ENCODE measurements at regions not wholly inside any gene's neighbourhood (a gene's known extent, or its start where the extent isn't known, plus 50 kb on each side); places are given as distances from the start of the nearest gene placed in this dataset.

DNA sequence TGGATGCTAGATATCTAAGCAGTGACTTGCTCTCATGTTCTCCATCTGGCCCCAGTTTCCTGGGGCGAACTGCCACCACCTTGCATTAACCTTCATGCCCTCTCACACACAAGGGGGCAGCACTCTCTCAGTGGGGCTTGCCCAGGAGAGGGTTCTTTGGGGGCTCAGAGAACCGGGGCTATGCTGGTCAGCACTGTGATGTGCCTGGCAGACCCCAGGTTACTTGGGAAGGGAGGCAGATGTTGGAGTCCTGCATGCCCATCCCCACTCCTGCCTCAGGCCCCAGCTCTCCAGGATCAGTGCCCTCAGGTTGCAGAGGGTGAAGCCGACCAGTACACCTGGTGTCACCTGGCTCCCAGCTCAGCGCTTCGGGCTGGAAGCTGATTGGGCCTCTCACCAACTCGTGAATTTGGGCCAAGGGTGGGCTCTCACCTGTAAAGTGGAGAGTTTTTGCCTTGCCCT lies 396.2 kb upstream of the HS6ST1 start:
- no peak for DNase-seq

DNA sequence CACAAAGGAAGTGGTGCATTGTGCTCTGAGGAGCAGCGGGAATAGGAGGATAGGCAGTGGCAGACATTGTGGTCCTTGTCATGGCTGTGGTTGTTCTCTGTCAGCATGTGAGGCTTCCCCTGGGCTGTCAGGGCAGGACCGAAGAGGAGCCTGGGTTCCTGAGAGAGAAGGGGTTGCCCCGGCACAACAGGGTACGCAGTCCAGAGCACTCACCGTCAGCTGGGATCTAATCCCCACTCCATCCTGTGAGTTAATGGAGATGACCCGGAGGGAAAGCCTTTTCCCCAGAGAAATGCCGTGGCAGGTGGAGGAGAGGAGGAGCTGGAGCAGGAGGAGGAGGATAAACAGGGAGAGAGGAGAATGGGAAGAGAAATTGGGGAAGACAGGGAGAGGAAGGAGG lies 396.7 kb upstream of the HS6ST1 start:
- DNase-seq, result no peak

DNA sequence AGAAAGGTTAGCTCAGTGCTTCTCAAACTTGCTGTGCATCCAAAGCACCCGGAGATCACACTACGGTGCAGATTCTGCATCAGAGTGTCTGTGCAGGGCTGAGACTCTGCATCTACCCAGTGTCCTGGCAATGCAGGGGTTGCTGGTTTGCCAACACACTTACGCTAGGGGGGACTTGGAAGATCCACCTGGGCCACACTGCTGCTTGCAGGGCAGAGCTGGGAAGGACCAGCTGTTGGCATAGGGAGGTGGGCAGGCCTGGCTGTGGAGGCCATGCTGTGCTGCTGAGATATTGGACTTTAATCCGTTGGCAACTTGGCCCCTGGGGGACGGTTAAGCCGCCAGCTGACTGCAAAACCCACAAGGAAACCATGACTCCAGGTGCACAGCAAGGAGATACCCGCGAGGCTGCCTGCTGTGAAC lies 397.6 kb upstream of the HS6ST1 start:
- DNase-seq, result no peak

DNA sequence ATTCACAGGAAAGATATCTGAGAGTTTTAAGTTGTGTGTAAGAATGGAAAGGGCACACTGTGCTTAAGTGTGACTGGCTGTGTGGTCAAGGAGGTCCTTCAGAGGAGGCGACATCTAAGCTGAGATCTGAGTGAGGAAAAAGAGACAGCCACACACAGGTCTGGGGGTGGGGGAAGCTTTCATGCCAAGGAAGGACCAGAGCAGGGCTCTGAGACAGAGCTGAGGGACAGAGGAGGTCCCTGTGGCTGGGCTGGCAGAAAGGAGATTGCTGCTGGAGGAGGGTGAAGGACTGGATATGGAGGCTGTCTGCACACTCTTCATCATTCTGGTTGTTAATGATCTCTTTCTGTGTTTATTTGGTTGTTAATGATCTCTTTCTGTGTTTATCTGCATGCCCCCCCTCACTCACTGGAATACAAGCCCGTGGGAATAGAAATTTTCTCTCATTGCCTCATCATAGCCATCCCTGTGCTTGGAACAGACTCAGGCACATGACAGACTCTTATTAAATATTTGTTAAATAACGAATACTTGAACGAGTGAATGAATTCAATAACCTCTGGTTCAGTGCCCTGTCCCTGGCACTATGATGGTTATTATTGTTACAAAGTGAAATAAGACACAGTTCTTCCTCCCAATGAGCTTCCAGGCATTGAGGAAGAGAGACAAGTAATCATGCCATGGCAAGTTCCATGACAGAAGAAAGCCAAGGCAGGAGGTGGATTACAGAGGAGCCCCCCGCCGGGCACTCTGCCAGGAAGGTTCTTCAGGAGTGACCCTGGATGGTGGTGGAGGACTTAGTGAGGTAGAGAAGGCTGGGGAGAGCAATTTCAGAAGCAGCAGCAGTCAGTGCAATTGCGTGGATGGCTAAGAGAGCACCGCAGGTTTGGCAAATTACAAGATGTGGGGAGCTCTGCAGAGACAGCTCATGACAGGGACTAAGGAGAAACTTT lies 399.4 kb upstream of the HS6ST1 start:
- DNase-seq, result no peak

DNA sequence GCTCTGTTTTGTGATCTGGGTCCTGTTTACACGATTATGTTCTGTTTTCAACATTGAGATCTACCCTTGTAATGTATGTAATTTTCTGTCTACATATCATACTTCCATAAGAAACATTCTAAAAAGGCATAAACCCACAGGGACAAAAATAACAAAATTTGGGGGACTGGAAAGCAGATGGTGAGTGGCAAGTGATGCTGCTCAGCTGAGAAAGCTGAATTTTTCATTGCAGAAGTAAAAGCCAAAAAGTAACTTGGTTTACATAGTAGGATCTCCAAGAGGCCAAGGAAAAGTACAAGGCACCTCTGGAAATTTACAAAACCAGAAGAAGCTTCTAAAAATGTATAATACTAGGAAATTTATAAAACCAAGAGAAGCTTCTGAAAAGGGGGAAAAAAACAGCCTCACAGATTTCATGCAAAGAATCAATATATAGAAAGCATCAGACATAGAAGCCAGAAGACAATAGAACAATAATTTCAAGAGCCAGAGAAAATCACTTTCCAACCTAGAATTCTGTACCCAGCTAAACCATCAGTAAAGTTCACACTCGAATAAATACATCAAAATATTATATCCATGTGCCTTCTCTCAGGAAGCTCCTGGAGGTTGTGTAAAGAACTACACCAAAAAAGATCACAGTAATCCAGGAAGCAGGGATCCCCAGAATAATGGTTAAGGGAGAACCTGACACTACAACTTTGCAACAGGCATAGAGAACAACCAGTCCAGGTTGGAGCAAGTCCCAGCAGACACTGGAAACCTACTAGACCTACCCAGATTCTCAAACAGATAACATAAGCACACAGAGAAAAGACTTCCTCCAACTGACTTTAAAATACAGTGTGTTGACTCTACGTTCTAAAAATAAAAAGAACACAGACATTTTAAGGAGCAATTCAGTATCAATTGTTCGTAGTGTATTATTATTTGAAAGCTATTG lies 401.7 kb upstream of the HS6ST1 start:
- no peak for DNase-seq

DNA sequence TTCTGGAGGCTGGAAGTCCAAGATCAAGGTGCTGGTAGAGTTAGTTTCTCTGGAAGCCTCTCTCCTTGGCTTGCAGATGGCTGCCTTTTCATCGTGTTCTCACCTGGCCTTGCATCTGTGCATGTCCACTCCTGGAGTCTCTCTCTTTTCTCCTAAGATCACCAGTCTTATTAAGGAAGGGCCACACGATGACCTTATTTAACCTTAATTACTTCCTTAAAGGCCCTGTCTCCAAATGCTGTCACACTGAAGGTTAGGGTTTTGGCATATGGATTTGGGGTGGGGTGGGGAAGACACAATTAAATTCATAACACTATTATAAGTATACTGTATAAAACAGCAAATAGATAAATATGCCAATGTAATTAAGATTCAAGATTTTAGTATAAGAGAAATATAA lies 402.4 kb upstream of the HS6ST1 start:
- DNase-seq, result no peak

DNA sequence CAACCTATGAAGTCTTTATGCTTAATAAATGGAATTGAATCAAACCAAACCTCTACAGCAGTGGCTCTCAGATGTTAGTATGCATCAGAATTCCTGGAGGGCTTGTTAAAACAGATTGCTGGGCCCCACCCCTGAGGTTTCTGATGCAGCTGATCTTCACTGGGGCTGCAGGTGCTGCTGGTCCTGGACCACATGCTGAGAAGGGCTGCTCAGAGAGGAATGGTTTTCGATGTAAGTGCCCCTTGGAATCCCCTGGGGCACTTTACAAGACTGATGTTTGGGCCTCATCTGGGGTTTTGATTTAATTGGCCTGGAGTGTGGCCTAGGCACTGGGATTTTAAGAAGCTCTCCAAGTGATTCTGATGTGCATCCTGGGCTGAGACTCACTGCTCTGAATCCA lies 403.8 kb upstream of the HS6ST1 start:
- no peak for DNase-seq

DNA sequence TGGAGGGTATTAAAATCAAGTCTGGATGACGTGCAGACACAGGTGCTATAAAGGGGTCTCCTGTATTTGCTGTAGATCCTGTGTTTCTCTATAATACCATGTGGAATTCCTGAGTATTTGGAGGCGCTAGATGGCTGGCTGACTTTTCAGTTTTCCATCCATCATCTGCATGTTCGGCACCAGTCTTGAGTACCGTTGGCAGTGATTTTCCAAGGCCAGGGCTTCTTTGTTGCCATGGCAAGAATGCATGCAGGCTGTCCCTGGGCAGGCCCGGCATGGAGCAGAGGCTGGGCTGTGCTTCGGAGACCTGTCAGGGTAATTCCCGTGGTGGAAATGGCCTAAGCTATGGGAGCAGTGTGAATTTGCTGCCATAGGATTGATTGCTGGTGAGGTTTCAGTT lies 405.9 kb upstream of the HS6ST1 start:
- no peak for DNase-seq

DNA sequence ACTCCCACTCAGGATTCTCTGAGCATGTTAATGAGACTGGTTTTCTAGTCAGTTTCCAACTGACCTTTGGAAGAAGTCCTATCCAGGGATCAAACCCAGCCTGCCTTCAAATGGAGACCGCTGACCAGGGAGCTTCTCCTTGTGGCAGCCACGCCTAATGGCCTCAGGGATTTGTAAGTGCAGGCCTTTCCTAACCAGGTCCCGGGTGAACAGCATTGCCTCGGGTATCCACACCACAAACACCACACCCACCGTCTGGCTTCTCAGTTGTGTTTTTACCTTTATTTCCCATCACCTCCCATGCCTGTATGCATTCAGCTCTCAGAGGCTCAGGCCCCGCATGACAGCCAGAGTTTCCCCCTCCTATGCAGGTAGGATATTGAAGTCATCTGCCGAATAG lies 406.3 kb upstream of the HS6ST1 start:
- no peak for DNase-seq

DNA sequence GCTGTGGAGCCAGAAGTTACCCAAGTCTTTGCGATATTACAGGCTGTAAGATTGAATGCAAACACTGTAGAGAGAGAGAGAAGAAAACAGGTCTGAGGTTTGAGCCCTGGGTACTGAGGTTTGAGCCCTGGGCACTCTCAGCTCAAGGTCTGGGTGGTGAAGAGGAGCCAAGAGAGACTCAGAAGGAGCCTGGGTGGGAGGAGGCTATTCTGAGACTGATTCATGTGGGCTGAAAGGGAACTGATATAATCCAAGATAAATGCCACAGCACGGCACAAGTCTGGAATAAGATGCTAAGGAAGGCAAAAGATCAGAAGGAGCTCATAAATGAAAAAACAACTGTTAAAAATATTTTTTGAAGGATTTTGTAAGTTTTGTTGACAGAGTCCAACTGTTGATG lies 407.6 kb upstream of the HS6ST1 start:
- no peak for DNase-seq

DNA sequence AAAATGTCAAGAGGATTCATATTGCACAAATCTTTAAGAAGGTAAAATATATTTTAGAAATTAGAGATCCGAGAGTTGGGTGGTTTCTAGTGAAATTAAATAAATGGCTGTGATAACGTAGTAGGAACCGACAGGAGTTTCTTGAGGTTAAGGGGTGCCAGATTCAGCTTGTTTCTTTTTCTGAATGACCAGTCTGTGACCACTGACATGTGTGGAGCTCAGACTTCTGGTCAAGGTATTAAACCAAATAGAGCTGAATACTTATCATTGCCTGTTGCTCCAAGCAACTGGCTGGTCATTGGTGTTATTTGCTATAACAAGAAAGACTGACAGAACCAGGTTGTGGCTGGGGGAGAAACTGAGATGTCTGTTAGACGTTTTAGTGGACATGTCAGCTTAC lies 408.2 kb upstream of the HS6ST1 start:
- no peak for DNase-seq

DNA sequence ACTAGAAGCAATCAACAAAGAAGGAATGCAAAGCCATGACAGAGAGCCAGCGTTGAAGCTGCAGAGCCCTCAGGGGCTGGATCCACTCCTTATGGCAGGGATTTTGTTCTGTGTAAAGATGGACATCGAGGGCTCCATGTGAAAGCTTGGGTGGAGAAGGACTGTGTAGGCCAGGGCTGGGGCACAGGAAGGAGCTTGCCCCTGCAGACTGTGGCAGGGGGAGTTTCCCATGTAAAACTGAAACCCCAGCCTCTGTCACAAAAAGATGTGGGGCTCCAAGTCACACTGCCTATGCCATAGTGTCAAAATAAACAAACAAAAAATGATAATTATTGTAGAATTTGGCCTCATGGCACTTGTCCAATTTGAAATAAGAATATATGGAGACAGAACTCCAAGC lies 408.7 kb upstream of the HS6ST1 start:
- no peak for DNase-seq

DNA sequence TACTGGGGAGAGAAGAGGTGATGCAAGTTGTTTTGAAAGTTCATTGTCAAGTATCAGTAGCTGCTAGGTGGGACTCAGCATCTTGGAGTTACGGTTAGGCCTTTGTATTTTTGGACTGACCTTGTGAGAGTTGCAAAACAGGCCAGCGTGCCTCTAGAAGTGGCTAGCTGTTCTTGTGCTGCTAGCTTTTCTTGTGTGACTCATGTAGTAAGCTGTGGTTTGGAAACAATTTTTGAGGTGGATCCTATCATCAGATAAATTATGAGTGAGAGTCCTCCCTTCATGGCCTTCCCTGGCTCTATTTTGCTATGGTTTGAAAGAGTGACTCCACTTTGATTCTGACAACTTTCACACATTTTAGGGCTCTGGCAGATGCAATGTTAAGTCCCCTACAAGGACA lies 409.2 kb upstream of the HS6ST1 start:
- no peak for DNase-seq

DNA sequence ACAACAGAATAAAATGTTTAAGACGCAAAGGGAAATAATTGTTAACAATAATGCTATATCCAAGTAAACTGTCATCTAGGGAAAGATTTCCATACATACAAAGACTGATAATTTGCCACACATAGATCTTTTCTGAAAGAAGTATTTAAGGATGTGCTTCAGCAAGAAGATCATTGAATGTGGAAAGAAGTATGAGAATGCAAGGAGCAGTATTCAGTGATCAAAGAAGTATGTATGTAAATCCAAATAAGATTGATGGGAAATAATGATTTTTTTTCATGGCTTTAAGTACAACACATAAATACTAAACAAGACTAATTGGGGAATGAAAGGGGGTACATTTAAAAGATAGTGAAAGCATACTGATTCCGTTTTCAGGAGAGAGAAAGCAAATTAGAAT lies 410.4 kb upstream of the HS6ST1 start:
- DNase-seq, result no peak

DNA sequence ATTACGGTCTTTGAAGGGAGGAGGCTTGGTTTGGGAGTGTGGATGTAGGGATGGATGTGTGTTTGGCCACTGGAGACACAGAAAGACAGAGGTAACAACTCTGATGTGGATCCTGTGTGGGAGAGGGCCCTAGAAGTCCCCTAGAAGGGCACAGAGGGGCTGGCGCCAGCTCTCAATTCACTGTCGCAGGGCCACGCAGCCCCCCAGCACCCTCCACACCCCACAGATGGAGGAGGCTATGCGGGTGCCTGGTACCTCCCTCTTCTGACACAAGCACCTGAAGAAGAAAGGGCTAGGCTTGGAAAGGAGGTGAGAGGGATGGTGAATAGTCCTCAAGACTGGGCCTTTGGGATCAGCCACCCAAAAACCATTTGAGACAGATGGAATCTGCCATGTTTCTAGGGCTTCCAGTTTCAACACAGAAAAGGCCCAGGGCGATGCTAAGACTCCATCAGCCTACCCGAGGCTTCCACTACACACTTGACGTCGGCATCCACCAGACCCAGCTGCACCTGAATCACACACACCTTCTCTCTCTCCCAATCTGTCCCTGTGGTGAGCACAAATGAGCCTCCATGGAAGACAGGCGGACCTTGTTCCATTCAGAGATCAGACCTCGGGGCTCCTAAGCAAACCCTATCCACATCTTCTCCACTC lies 413.5 kb upstream of the HS6ST1 start:
- DNase-seq, result no peak

DNA sequence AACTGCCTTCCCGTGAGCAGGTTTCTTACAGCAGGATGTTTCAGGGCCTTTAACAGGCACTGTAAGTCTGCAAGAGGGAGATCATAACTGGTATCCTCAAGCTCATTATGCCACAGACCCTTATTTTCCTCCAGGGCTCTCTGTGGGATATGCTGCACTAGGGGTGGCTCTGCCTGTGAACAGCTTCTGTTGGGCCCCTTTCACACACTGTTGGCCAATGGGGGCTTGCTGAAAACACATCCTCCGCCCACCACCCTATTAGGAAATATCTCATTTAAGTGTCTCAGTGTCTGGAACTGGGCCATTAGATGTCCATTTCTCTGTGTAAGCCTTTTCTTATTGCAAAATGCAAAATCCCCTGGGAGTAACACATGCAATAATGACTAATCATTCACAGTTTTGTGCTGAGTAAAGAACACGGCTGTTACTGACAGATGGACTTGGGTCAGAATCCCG lies 414.3 kb upstream of the HS6ST1 start:
- DNase-seq, result no peak

DNA sequence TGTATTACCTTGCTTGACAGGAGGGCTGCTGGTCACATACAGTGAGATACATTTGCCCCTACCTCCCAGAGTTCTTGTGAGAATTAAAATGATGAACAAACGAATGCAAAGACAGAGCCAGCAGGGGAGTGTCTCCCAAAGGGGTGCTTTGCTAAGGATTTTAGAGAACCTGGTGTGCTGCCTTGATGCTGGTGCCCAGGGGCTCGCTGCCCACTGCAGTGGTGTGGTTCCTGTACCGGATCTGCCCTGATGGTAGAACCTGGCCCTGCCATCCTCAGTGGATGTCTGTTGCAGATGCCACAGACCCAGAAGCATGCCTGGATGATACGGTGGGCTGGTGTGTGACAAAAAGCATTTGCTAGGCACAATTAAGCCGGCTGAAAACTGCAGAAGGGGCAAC lies 414.8 kb upstream of the HS6ST1 start:
- DNase-seq, result no peak

DNA sequence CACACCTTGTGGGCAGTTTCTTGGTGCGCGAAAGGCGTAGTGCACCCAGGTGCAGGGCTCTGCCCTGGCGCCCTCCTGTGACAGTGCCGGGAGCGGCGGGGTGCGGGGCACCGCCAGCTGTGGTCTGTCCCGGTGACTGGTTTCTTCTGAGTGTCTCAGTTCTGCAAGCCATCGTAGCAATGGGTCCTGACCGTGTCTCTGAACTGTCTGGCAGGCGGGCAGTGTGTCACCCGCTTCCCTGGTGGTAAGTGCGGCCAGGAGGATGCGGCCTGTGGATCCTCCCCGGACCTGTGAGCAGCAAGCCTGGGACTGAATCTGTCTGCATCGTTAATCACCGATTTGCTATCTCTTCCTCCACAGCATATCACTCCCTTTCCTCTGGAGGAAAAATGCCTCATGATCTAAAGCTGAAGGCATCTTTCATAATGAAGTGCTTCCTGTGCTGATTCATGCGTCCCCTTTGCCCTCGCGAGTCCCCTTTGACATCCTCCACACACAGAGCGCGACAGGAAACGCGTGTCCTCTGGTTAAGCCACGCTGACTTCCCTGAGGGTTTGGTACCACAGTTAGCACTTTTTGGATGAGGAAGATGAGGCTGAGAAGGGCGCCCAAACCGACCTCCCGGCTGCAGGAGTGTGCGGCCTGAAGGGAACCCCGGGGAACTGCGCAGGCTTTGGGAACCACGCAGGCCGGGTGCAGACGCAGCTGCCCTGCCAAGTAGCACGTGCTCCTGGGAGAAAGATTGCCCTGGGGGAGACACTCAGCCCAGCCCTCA lies 416.0 kb upstream of the HS6ST1 start:
- DNase-seq, result no peak

DNA sequence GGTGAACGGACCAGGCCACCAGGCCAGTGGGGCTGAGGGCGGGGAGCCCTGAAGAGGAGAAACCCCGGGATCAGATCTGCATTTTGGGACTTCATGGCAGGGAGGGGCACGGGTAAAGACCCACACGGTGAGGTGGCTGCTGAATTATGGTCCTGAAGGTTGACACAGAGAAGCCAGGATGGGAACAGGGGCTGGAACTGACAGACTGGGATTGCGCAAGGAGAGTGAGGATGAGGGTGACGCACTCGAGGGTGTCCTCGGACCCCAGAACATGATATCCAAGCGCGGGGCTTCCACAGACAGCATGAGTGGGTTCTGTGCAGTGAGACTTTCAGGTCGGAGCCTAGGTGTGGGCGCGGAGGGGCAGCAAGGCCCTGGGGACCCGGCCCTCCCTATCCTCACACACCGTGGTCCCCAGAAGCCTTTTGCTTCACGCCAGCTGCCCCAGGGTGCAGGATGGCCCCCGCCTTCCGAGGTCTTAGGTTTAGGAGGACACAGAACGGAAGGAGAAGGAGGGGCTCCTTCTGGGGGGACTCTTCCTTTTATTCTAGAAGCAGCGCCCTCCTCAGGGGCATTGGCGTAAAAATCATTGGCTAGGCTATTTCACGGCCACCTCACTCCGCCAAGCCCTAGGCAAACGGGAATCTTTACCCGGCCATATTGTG lies 416.8 kb upstream of the HS6ST1 start:
- no peak for DNase-seq

DNA sequence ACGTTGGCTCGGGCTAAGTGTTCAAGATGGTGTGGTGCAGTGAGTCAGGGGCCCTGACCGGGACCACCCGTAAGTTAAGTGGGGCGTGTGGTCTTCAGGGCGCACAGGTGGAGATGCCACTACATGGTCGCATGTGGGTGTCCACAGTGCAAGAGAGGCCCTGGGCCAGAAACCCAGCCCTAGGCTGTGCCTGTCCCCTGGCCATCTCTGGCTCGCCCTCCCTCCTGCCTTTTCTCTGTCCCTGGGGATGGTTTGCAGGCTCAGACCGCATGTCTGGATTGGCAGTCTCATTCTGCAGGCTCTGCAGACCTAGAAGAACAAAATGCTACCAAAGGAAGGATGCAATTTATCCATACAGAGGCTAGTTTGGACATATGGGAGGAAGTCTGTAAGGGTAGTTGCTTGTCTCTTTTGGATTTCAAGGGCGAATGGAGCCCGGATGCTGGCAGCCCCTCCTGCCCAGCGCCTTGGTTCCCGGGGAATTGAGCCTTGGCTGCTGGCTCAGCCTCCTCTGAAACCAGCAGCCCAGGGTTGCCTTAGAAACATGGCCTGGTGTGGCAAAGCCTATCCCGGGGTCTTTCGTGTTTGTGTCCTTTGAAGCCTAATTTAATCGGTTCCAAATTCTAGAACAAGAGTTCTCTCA lies 417.5 kb upstream of the HS6ST1 start:
- DNase-seq, result no peak

Measured in DMS153 (cell line).